Liver (tissue), 2 donors: ENCODE measurements at regions not wholly inside any gene's neighbourhood (a gene's known extent, or its start where the extent isn't known, plus 50 kb on each side); places are given as distances from the start of the nearest gene placed in this dataset.

Experiments
- MAX ChIP-seq: IDR thresholded peaks from 2 replicates; pipeline ENCODE4 v1.6.1; 2016; ENCODE audit warnings: antibody characterized with exemption
- RAD21 ChIP-seq, 2 donors: IDR thresholded peaks; 2 replicates each; pipeline ENCODE4 v1.6.1; 2016; ENCODE audit warnings: antibody characterized with exemption in 2 of 2, mild to moderate bottlenecking in 2 of 2
- TF ChIP-seq, protein P1 (sequence below): IDR thresholded peaks from 2 replicates; pipeline ENCODE4 v1.6.1; 2016; ENCODE audit warnings: antibody characterized with exemption, mild to moderate bottlenecking
- donor health status: healthy.

- no peak for TF ChIP-seq RAD21 (IDR thresholded peaks at IDR 0.05)
- no peak for TF ChIP-seq MAX
- TF ChIP-seq, protein P1, sequence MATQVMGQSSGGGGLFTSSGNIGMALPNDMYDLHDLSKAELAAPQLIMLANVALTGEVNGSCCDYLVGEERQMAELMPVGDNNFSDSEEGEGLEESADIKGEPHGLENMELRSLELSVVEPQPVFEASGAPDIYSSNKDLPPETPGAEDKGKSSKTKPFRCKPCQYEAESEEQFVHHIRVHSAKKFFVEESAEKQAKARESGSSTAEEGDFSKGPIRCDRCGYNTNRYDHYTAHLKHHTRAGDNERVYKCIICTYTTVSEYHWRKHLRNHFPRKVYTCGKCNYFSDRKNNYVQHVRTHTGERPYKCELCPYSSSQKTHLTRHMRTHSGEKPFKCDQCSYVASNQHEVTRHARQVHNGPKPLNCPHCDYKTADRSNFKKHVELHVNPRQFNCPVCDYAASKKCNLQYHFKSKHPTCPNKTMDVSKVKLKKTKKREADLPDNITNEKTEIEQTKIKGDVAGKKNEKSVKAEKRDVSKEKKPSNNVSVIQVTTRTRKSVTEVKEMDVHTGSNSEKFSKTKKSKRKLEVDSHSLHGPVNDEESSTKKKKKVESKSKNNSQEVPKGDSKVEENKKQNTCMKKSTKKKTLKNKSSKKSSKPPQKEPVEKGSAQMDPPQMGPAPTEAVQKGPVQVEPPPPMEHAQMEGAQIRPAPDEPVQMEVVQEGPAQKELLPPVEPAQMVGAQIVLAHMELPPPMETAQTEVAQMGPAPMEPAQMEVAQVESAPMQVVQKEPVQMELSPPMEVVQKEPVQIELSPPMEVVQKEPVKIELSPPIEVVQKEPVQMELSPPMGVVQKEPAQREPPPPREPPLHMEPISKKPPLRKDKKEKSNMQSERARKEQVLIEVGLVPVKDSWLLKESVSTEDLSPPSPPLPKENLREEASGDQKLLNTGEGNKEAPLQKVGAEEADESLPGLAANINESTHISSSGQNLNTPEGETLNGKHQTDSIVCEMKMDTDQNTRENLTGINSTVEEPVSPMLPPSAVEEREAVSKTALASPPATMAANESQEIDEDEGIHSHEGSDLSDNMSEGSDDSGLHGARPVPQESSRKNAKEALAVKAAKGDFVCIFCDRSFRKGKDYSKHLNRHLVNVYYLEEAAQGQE = no peak
Measured at GRCh38 chr4:107509615-107510014, 210.4 kb downstream of the PAPSS1 start.
